HG03066 (cell line): ENCODE measurements at regions not wholly inside any gene's neighbourhood (a gene's known extent, or its start where the extent isn't known, plus 50 kb on each side); places are given as distances from the start of the nearest gene placed in this dataset.

Experiments used
- ATAC-seq: cut with Tn5 transposase; IDR thresholded peaks from one replicate; pipeline ENCODE4 v1.9.1; 2021; ENCODE audit warnings: low read depth; ENCODE audit not compliant: unreplicated experiment

- no peak for ATAC-seq
These were observed 1110.4 kb downstream of the XPNPEP1 start for GRCh38 chr10:108812906-108813305.

- no peak for ATAC-seq
These were observed 1111.0 kb downstream of the XPNPEP1 start for GRCh38 chr10:108812296-108812695.

GRCh38 chr10:108808228-108808627, 1115.1 kb downstream of the XPNPEP1 start:
- no peak for ATAC-seq

DNA sequence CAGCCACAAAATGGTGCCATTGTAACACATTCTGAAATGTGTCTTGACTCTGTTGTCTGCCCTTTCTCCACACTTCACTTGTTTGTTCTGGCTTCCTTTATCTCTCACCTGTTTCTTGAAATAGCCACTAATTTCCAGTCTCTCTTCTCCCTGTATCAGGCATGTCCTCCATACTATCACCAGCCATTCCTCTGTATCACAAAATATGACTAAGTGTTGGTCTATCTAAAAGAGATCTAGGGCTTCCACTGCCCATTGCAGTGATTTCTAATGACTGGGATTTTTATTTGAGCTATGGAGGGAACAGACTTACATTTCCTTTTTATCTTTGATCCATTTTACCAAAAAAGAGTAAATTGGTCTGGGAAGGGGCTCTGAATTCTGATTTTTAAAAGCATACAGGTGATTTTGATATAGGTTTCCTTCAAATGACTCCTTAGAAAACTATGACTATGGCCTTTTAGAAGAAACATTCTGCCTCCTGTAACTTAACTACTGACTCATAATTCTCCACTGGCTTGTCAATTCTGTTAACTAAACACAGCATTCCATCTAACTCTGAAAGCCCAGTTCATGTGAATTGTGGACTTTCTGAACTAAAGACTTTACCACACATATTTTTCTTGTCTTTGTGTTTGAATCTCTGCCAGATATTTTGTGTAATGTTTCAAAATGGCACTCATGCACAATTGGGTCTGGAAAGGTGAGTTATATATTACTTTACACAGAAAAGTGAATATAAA, 1121.4 kb downstream of the XPNPEP1 start:
- ATAC-seq, result no peak

- ATAC-seq, result no peak
These were observed 1122.1 kb downstream of the XPNPEP1 start for GRCh38 chr10:108801220-108801619.

DNA sequence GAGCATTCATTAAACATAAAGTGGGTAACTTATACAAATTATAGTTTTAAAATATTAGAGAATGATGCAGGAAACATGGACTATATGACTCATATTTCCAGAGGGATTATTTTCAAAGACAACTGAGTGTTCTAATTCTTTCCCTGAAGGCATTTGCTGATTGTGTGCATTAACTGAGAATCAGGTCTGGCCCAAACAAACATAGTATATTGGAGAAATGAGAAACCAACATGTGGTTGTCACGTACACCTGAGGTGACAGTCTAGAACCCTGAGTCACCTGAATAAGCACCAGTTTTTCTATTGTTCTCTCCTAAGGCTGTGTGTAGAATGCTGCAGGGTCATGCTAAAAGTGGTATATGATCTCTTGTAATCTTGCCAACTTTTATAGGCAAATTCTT, 1125.7 kb downstream of the XPNPEP1 start:
- no peak for ATAC-seq

- no peak for ATAC-seq
These were observed 1131.4 kb downstream of the XPNPEP1 start for GRCh38 chr10:108791794-108792474.

DNA sequence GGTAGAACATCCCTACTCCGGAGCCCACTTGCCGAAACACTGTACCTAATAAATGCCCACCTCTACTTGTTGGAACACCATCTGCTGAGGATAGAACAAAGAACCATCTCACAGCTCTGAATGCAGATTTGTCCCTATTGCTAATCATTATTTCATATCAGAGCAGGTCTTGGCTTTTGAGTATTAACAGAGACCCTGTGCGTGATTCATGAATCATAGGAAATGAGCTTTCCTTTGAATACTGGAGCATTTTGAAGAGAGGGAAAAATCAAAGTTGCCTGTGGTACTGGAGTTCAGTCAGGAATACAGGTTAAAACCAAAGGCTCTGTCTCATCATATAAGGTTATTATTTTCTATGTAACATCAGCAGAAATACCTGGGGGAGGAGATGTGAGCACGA, 1132.3 kb downstream of the XPNPEP1 start:
- ATAC-seq, result no peak

GRCh38 chr10:108789919-108790318, 1133.4 kb downstream of the XPNPEP1 start:
- peak; percentile 59 for ATAC-seq

DNA sequence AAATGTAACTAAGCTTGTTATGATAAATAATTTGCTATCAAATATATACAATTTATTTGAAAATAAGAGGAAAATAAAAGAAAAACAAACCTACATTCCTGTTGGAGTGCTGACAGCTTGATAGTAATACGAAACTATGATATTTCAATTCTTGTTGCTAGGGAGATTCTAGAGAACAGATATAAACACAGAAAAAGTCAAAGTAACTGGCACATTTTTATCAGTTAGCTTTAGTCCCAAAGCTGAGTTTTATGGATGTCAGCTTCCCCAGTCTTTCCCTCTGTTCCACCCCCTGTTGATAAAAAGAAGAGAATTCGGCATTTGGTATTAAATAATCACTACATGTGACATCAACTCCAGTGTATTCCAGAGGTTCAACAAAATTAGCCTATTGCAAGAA, 1134.0 kb downstream of the XPNPEP1 start:
- no peak for ATAC-seq

GRCh38 chr10:108788891-108789290, 1134.4 kb downstream of the XPNPEP1 start:
- no peak for ATAC-seq

DNA sequence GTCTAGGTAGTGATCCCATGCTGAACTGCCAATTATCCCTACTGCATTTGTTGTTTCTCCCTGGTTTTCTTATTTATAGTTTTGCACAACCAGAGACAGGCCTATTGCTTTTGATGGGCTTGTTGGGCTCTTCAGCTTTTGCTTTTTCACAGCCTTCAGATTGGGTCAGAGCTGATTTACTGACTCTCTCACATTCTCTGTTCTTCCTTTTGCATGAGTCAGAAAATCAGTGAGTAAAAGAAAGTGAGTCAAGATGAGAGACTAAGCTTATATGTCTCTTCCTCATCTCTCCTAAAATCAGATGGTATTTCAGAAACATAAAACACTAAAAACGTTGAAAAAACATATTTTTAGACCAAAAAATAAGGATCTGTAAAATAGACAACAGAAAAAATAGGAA, 1135.4 kb downstream of the XPNPEP1 start:
- no peak for ATAC-seq

- ATAC-seq, result no peak
These were observed 1138.3 kb downstream of the XPNPEP1 start for GRCh38 chr10:108785011-108785410.

GRCh38 chr10:108784534-108784933, 1138.8 kb downstream of the XPNPEP1 start:
- ATAC-seq, result no peak

DNA sequence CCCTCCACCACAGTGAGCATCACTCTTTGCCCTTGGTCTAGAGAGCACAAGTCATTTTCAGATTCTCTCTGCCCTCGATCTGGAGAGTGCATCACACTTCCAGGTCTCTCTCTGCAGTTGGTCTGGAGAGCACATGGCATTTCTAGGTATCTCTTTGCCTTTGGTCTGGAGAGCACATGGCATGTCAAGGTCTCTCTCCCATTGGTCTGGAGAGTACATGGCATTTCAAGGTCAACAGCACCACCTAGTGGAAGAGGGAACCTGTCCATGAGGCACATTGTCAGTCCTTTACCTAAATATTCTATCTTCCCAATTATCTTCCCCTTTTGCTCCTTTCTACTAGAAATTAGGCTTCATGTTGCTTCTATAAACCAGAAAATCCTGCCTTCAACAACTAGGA, 1139.4 kb downstream of the XPNPEP1 start:
- ATAC-seq, result no peak

DNA sequence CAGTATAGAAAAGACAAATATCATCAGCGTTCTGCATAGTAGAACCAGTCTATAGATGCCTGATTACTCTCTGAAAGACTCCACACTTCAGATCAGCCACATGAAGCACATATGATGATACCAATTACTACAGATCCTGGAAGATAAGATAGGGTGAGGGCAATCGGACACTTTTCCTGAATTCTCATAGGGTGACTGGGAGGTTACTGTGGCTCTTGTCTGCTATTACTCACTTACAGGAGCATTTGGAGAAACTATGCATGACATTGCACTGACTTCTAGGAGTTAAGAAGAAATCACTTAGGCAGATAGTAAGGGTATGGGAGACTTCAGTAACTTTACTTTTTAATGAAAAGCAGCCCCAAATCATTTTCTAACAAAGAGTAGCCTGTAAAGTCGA, 1140.9 kb downstream of the XPNPEP1 start:
- no peak for ATAC-seq

DNA sequence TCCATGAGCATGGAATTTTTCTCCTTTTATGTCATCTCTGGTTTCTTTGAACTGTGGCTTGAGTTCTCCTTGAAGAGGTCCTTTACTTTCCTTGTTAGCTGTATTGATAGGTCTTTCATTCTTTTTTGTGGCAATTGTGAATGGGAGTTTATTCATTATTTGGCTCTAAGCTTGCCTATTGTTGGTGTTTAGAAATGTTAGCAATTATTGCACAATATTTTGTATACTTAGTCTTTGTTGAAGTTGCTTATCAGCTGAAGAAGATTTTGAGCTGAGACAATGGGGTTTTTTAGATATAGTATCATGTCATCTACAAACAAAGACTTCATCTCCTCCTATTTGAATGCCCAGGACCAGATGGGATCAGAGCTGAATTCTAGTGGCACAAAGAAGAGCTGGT, 1143.8 kb downstream of the XPNPEP1 start:
- no peak for ATAC-seq

DNA sequence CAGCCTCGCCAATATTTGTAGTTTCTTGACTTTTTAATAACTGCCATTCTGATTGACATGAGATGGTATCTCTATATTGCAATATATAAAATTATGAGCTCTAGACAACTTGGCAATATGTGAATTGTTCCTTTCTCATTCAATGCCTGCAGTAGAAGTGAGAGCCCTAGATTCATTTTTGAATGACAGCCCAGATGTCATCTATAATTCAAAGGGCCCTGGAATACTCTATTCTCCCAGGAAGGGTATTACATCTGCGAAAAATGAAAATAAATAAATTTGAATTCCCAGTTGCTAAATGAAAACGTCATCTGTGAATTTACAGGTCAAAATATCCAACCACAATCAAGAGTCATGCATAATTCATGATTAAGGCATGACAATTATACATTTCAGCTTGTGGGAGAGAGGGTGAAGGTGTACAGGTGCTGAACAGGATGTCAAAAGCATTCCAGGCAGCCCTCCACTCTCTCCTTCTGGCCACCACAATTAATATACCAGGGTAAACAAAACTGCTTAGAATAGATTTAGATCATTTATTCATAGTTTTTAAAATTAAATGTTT, 1147.3 kb downstream of the XPNPEP1 start:
- ATAC-seq, result no peak

GRCh38 chr10:108771106-108771505, 1152.2 kb downstream of the XPNPEP1 start:
- ATAC-seq, result no peak

GRCh38 chr10:108765794-108766193, 1157.5 kb downstream of the XPNPEP1 start:
- ATAC-seq, result no peak

- ATAC-seq, result no peak
These were observed 1165.4 kb downstream of the XPNPEP1 start for GRCh38 chr10:108757946-108758345.

GRCh38 chr10:108755646-108756045, 1167.7 kb downstream of the XPNPEP1 start:
- no peak for ATAC-seq
